GM13976 (cell line): ENCODE measurements at regions not wholly inside any gene's neighbourhood (a gene's known extent, or its start where the extent isn't known, plus 50 kb on each side); places are given as distances from the start of the nearest gene placed in this dataset.

Source experiments
- DNase-seq: peaks from one replicate; pipeline ENCODE4 v3.0.0; 2012; ENCODE audit warnings: low spot score
- CTCF ChIP-seq: IDR thresholded peaks from 2 replicates; pipeline ENCODE4 v1.5.1; 2012; ENCODE audit warnings: borderline replicate concordance, mild to moderate bottlenecking; ENCODE audit not compliant: insufficient read depth; ENCODE audit errors: extremely low read depth, missing control alignments, control extremely low read depth
- in situ Hi-C: fragments of 300-500 bp; cut with MboI; formaldehyde crosslinking; loops from one replicate; pipeline ENCODE4 v1.12.0; 2022; ENCODE audit warnings: low sequenced_read_pairs, mixed read lengths, inconsistent platforms; ENCODE audit not compliant: unreplicated experiment

GRCh38 chr10:44066527-44067255, 318.2 kb downstream of the CXCL12 start:
- in situ Hi-C loops, result no loop called here
- TF ChIP-seq CTCF, result no peak

DNA sequence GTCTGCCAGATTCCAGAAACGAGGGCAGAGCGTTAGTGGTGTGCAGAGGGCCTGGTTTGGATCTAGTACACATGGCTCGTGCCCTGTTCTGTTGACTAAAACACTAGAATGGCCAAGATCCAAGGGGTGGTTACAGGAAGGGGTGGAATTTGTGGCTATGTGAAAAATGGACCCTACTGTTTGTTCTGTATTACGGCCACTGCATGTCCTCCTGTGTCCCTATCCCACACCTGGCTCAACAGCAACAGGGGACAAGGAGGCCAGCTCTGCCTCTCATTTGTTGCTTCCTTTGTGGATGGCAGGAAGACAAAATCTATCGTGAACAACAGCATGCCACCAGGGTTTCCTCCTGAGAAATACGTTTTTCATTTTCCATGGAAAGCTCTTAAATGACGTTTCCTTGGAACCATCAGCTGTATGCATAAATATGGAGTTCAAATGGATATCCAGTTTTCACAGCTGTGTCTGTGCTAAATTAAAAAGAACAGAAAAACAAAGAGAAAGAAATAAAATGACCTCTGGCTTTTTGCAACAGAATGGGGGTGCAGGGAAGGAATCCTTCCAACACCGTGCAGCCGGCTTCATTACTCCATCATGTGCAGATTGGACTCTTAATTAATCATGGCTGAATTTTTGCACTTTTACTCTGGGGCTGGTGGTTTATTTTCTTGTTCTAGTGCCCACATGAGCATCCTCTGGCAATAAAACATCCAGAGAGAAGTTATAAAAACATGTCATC, 318.9 kb downstream of the CXCL12 start:
- no peak for DNase-seq
- TF ChIP-seq CTCF, result no peak
- in situ Hi-C loops, result no loop called here

More at GRCh38 chr10:44066527-44067255, 318.2 kb downstream of the CXCL12 start:
- DNase-seq, result no peak

DNA sequence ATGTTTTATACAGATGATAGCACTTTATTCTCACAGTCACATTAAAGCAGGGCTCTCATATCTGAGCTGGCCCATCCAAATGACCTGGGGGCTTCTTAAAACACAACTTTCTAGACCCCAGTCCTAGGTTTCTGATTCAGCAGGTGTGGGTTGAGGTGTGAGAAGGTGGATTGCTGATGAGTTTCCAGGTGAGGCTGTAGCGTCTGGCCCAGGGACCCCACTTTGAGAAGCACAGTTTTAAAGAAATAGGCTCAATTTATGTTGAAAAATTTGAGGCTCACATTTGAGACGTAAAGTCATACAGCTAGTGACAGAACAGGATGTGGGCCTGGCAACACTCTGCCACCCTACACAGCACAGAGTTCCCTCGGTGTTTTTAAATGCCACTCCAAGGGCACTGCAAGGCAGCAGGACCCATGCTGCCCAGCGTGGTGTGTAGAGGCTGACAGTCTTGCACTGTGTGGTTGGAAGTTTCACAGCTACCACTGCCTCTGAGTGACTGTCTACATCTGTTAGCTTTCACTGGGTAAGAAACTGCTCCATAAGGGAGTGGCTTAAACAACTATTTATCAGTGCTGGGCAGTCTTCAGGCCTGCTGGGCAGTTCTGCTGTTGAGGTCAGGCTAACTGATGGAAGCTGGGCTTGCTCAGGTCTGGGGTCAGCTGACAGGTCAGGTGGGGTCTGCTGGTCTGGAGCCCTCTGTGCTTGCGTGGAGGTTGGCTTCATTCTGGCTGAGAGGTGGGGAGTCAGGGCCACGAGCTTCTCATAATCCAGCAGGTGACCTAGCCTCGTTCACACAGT, 319.7 kb downstream of the CXCL12 start:
- TF ChIP-seq CTCF, result no peak
- DNase-seq, result no peak
- in situ Hi-C loops, result no loop called here

DNA sequence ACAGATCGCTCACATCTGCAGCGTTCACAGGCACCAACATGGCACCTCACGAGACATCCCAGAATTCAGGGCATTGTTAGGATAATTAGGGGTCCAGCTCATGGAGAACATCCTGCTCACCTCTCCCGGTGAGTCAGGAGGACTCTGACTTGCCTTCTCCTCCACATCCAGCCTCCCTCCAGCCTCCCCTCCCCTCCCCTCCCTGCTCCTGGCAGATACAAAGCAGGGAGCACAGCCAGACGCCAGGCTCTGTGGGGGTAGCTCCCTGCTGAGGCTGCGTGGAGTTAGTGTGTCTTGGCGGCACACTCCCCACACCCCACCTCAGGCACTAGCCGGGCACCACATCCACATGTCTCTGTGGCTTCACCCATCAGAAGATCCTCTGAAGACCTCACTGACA, 320.6 kb downstream of the CXCL12 start:
- no peak for TF ChIP-seq CTCF
- in situ Hi-C loops, result no loop called here
- DNase-seq, result no peak

DNA sequence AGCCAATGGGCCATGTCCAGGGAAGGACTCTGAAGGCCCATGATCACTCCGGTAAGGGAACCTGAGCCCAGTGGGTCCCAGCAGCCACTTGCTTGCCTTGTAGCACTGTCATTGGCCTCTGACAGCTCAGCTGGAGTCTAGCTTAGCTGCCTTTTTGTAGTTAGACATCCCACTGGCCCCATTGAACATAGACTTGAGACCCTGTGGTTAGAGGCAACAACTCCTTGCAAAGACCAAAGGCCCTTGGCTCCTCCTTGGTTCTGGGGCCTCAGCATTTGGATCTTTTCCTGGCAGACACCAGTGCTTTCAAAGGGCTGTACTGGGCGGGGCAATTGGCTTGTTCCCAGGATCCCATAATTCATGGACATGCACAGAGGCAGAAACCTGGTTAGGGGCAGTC, 321.2 kb downstream of the CXCL12 start:
- DNase-seq, result no peak
- no peak for TF ChIP-seq CTCF
- in situ Hi-C loops, result no loop called here

DNA sequence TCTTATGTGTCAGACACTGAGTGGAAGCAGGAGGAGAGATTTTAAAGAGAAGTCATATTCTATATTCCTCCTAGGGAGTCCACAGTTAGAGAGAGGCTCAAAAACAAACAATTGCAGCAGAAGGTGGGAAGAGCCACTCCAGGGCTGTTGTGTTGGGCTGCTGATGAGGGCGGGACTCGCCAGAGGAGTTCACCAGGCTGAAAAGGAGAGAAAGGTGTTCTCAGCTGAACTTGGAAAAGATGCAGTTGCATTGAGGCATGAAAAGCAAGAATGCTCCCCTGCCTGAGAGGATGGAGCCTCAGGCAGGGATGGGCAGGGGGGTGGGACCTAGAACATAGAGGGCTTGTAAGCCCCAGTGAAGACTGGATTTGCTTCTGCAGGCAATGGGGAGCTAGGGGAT, 324.2 kb downstream of the CXCL12 start:
- no peak for TF ChIP-seq CTCF
- no peak for DNase-seq
- in situ Hi-C loops, result no loop called here
